Mesothelial cell of epicardium (in vitro differentiated cells): ENCODE measurements at regions not wholly inside any gene's neighbourhood (a gene's known extent, or its start where the extent isn't known, plus 50 kb on each side); places are given as distances from the start of the nearest gene placed in this dataset.

ENCODE experiments used
- DNase-seq, 2 experiments: peaks; one replicate each; pipeline ENCODE4 v3.0.0; 2021; ENCODE audit warnings: low spot score in 2 of 2; ENCODE audit not compliant: unreplicated experiment in 2 of 2
- H3K27ac Mint-ChIP-seq: 2 replicates; pipeline ENCODE4 v1.8.0; 2021; ENCODE audit warnings: mixed read lengths
- H3K27me3 Mint-ChIP-seq: 2 replicates; pipeline ENCODE4 v1.8.0; 2021; ENCODE audit warnings: low read depth, mixed read lengths
- H3K36me3 Mint-ChIP-seq: 2 replicates; pipeline ENCODE4 v1.8.0; 2021; ENCODE audit warnings: mixed read lengths
- H3K4me1 Mint-ChIP-seq: 2 replicates; pipeline ENCODE4 v1.8.0; 2021; ENCODE audit warnings: mixed read lengths
- H3K4me3 Mint-ChIP-seq: 2 replicates; pipeline ENCODE4 v1.8.0; 2021; ENCODE audit warnings: mild to moderate bottlenecking, moderate library complexity, mixed read lengths
- H3K9me3 Mint-ChIP-seq: 2 replicates; pipeline ENCODE4 v1.8.0; 2021; ENCODE audit warnings: mixed read lengths
- CTCF ChIP-seq: fragments of 200-600 bp; sonication (generic); IDR thresholded peaks from one replicate; pipeline ENCODE4 v1.5.0; 2021; ENCODE audit warnings: antibody characterized with exemption; ENCODE audit not compliant: unreplicated experiment

GRCh38 chr5:57858905-57859304, 376.3 kb upstream of the ACTBL2 start:
- Mint-ChIP-seq H3K4me1 (peaks cover 47% of the 10 kb centered on the region), H3K9me3 (peaks cover 8% of the 10 kb centered on the region), H3K36me3 (no peaks in the 10 kb centered on the region), H3K4me3 (no peak overlapping the region), H3K27ac (no peak overlapping the region), H3K27me3 (no peaks in the 10 kb centered on the region)
- no peak for TF ChIP-seq CTCF
- DNase-seq = no peak

- H3K9me3 Mint-ChIP-seq = peaks cover 8% of the 10 kb centered on the region
- no peak for TF ChIP-seq CTCF
These were observed 375.1 kb upstream of the ACTBL2 start for GRCh38 chr5:57857696-57858095.

GRCh38 chr5:57855831-57856230, 373.2 kb upstream of the ACTBL2 start:
- no peak for TF ChIP-seq CTCF
- no peak for DNase-seq
- no peak overlapping the region for H3K27ac Mint-ChIP-seq
- no peaks in the 10 kb centered on the region for H3K36me3 Mint-ChIP-seq
- H3K4me3 Mint-ChIP-seq = no peak overlapping the region
- peaks cover 35% of the 10 kb centered on the region for H3K4me1 Mint-ChIP-seq
- no peaks in the 10 kb centered on the region for H3K27me3 Mint-ChIP-seq
- H3K9me3 Mint-ChIP-seq = peaks cover 3% of the 10 kb centered on the region

More at GRCh38 chr5:57857696-57858095, 375.1 kb upstream of the ACTBL2 start:
- H3K4me1 Mint-ChIP-seq = peaks cover 43% of the 10 kb centered on the region
- no peak overlapping the region for H3K4me3 Mint-ChIP-seq
- H3K36me3 Mint-ChIP-seq = no peaks in the 10 kb centered on the region
- H3K27me3 Mint-ChIP-seq = no peaks in the 10 kb centered on the region
- H3K27ac Mint-ChIP-seq = no peak overlapping the region
- no peak for DNase-seq

- no peaks in the 10 kb centered on the region for H3K36me3 Mint-ChIP-seq
- H3K4me1 Mint-ChIP-seq = peaks cover 28% of the 10 kb centered on the region
- no peak for DNase-seq
- H3K4me3 Mint-ChIP-seq = no peak overlapping the region
- no peak for TF ChIP-seq CTCF
- peak overlapping the region; percentile 55 for H3K27ac Mint-ChIP-seq
- H3K27me3 Mint-ChIP-seq = no peaks in the 10 kb centered on the region
- peaks cover 3% of the 10 kb centered on the region for H3K9me3 Mint-ChIP-seq
These were observed 371.5 kb upstream of the ACTBL2 start for GRCh38 chr5:57853929-57854697.

GRCh38 chr5:57850109-57850508, 367.5 kb upstream of the ACTBL2 start:
- Mint-ChIP-seq H3K36me3 (peaks cover 1% of the 10 kb centered on the region), H3K9me3 (peaks cover 8% of the 10 kb centered on the region), H3K27ac (no peak overlapping the region), H3K27me3 (no peaks in the 10 kb centered on the region), H3K4me1 (peaks cover 29% of the 10 kb centered on the region), H3K4me3 (no peak overlapping the region)
- TF ChIP-seq CTCF = no peak
- DNase-seq = no peak
